K562 (cell line): ENCODE measurements at regions not wholly inside any gene's neighbourhood (a gene's known extent, or its start where the extent isn't known, plus 50 kb on each side); places are given as distances from the start of the nearest gene placed in this dataset.

ENCODE experiments used
- BHLHE40 ChIP-seq: IDR thresholded peaks from 2 replicates; pipeline ENCODE4 v1.6.1; 2011; ENCODE audit warnings: low read length, improper control_type of control experiment
- CHD2 ChIP-seq: IDR thresholded peaks from 2 replicates; pipeline ENCODE4 v1.6.1; 2011; ENCODE audit warnings: low read depth, low read length
- MAZ ChIP-seq, 2 experiments: fragments of 450-650 bp in 1 of 2; sonication (generic) in 1 of 2; formaldehyde crosslinking; IDR thresholded peaks in 1 of 2; conservative IDR thresholded peaks in 1 of 2; 2 replicates each; pipeline versions ENCODE4 v1.4.0 to v1.5.0; 2020; ENCODE audit warnings: mild to moderate bottlenecking in 1 of 2, missing genetic modification reagents in 1 of 2
- NFRKB ChIP-seq: fragments of 450-650 bp; IDR thresholded peaks from 2 replicates; pipeline ENCODE4 v1.6.1; 2016; ENCODE audit warnings: low read depth
- PHF8 ChIP-seq: fragments of 200-600 bp; sonication (generic); IDR thresholded peaks from 2 replicates; pipeline ENCODE4 v1.6.1; 2012; ENCODE audit warnings: mixed run types, mild to moderate bottlenecking, inconsistent platforms, low read length, moderate library complexity, borderline replicate concordance
- PTRF ChIP-seq: fragments of 450-650 bp; IDR thresholded peaks from 2 replicates; pipeline ENCODE4 v1.6.1; 2016; ENCODE audit warnings: mild to moderate bottlenecking, missing genetic modification characterization, missing compliant biosample characterization
- SIX5 ChIP-seq, 2 experiments: IDR thresholded peaks; 2 replicates each; pipeline ENCODE4 v1.6.1; 2011; ENCODE audit warnings: low read length in 2 of 2, borderline replicate concordance in 1 of 2, low read depth in 1 of 2, mild to moderate bottlenecking in 1 of 2, moderate library complexity in 1 of 2; ENCODE audit not compliant: insufficient read depth in 1 of 2
- TAF7 ChIP-seq: fragments of 450-650 bp; IDR thresholded peaks from 2 replicates; pipeline ENCODE4 v1.6.1; 2016; ENCODE audit warnings: missing genetic modification characterization, missing compliant biosample characterization
- TEAD4 ChIP-seq, 2 experiments: sonication (generic) in 1 of 2; formaldehyde crosslinking in 1 of 2; IDR thresholded peaks; 2 replicates each; pipeline versions ENCODE4 v1.6.1 to v1.8.0; 2012 to 2022; ENCODE audit warnings: borderline replicate concordance in 1 of 2, inconsistent platforms in 1 of 2, low read length in 1 of 2, mild to moderate bottlenecking in 1 of 2, missing genetic modification reagents in 1 of 2
- TF ChIP-seq, protein P1 (sequence below), 2 experiments: fragments of 450-650 bp; formaldehyde crosslinking in 1 of 2; IDR thresholded peaks; 2 replicates each; pipeline versions ENCODE4 v1.4.0 to v1.6.1; 2014 to 2020; ENCODE audit warnings: mild to moderate bottlenecking in 2 of 2, borderline replicate concordance in 1 of 2, low read depth in 1 of 2
- TF ChIP-seq, protein P2 (sequence below), 2 experiments: IDR thresholded peaks; 2 replicates each; pipeline ENCODE4 v1.6.1; 2012; ENCODE audit warnings: improper control_type of control experiment in 2 of 2, low read depth in 2 of 2, low read length in 2 of 2, borderline replicate concordance in 1 of 2

DNA sequence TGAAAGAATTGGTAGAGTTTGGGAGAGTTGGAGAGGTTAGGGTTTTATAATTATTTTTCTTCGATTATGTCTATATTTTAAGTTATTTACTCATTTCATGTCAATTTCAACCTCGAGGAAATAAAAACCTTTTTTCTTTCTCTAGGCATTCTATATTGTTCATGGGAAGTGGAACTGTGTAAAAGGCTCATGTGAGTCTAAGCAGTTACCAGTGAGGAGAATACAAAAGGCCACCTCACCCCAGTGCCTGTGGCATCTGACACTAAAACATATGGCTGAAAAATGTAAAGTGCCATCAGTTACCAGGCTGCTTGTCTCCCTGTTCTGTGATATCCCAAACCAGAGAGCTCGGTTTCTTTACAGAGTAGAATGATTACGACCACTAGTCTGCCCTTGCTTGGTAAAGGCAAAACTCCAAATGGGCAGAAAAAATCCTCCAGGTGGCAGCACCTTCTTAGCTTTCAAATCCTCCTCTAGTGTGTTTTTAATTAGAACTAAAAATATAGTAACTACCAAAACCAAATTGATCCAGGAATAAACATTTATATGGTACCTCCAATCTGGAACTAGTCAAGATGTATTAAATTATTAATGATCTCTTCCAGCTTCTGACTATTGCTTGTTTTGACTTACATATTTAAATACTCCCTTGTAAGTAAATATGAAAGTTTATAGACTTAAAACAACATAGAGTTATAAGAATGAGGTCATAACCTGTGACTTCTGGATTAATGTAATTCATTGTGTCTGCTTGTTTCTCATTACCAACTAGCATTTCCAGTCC lies 122.6 kb upstream of the MCHR2 start (continued):
- TF ChIP-seq, protein P1, sequence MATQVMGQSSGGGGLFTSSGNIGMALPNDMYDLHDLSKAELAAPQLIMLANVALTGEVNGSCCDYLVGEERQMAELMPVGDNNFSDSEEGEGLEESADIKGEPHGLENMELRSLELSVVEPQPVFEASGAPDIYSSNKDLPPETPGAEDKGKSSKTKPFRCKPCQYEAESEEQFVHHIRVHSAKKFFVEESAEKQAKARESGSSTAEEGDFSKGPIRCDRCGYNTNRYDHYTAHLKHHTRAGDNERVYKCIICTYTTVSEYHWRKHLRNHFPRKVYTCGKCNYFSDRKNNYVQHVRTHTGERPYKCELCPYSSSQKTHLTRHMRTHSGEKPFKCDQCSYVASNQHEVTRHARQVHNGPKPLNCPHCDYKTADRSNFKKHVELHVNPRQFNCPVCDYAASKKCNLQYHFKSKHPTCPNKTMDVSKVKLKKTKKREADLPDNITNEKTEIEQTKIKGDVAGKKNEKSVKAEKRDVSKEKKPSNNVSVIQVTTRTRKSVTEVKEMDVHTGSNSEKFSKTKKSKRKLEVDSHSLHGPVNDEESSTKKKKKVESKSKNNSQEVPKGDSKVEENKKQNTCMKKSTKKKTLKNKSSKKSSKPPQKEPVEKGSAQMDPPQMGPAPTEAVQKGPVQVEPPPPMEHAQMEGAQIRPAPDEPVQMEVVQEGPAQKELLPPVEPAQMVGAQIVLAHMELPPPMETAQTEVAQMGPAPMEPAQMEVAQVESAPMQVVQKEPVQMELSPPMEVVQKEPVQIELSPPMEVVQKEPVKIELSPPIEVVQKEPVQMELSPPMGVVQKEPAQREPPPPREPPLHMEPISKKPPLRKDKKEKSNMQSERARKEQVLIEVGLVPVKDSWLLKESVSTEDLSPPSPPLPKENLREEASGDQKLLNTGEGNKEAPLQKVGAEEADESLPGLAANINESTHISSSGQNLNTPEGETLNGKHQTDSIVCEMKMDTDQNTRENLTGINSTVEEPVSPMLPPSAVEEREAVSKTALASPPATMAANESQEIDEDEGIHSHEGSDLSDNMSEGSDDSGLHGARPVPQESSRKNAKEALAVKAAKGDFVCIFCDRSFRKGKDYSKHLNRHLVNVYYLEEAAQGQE (IDR thresholded peaks at IDR 0.05; ENCODE audit: borderline replicate concordance): peak; percentile 81; the same call in 1 of the 2 replicates
- TF ChIP-seq, protein P1 (CRISPR knock-in tag; IDR thresholded peaks at IDR 0.05; ENCODE audit: low read depth): no peak
- TF ChIP-seq TAF7 (tag) (no peak), NFRKB (no peak), PHF8 (no peak), CHD2 (no peak), PTRF (tag) (no peak), TEAD4 (IDR thresholded peaks at IDR 0.05; ENCODE audit: low read length) (no peak), TEAD4 (CRISPR knock-in tag; IDR thresholded peaks at IDR 0.05; ENCODE audit: borderline replicate concordance) (no peak), BHLHE40 (no peak), MAZ (CRISPR knock-in tag; conservative IDR thresholded peaks at IDR 0.05 in 1 of 2, IDR thresholded peaks at IDR 0.05 in 1 of 2) (no peak), SIX5 (IDR thresholded peaks at IDR 0.05; ENCODE audit: borderline replicate concordance in 1 of 2, insufficient read depth in 1 of 2, low read depth in 1 of 2, low read length in 2 of 2) (no peak)
- TF ChIP-seq, protein P2, sequence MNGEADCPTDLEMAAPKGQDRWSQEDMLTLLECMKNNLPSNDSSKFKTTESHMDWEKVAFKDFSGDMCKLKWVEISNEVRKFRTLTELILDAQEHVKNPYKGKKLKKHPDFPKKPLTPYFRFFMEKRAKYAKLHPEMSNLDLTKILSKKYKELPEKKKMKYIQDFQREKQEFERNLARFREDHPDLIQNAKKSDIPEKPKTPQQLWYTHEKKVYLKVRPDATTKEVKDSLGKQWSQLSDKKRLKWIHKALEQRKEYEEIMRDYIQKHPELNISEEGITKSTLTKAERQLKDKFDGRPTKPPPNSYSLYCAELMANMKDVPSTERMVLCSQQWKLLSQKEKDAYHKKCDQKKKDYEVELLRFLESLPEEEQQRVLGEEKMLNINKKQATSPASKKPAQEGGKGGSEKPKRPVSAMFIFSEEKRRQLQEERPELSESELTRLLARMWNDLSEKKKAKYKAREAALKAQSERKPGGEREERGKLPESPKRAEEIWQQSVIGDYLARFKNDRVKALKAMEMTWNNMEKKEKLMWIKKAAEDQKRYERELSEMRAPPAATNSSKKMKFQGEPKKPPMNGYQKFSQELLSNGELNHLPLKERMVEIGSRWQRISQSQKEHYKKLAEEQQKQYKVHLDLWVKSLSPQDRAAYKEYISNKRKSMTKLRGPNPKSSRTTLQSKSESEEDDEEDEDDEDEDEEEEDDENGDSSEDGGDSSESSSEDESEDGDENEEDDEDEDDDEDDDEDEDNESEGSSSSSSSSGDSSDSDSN (IDR thresholded peaks at IDR 0.05; ENCODE audit: borderline replicate concordance in 1 of 2, low read depth in 2 of 2, low read length in 2 of 2): no peak
- TF ChIP-seq, all 486 proteins: peak for 6
